Astrocyte (in vitro differentiated cells and primary cell): ENCODE measurements at regions not wholly inside any gene's neighbourhood (a gene's known extent, or its start where the extent isn't known, plus 50 kb on each side); places are given as distances from the start of the nearest gene placed in this dataset.

Source experiments
- DNase-seq: peaks from one replicate; pipeline ENCODE4 v3.0.0-alpha.2; 2010; ENCODE audit warnings: low read depth
- FAIRE-seq: peaks from 2 replicates; lab custom pipeline; 2011; peaks lifted over from hg19 to GRCh38; lab: Jason Lieb, UNC
- H2AFZ ChIP-seq: 2 replicates; pipeline ENCODE4 v1.6.0; 2012; ENCODE audit warnings: low read depth, low read length, inconsistent platforms
- H3K27ac ChIP-seq: 2 replicates; pipeline ENCODE4 v1.5.1; 2011; ENCODE audit warnings: low read depth, low read length, inconsistent platforms
- H3K27me3 ChIP-seq: 2 replicates; pipeline ENCODE4 v1.6.0; 2011; ENCODE audit warnings: low read length, inconsistent platforms; ENCODE audit not compliant: insufficient read depth
- H3K36me3 ChIP-seq: 2 replicates; pipeline ENCODE4 v1.5.1; 2011; ENCODE audit warnings: low read length, inconsistent platforms; ENCODE audit not compliant: insufficient read depth
- H3K4me1 ChIP-seq: 2 replicates; pipeline ENCODE4 v1.5.1; 2011; ENCODE audit warnings: low read length, inconsistent platforms; ENCODE audit not compliant: insufficient read depth
- H3K4me2 ChIP-seq: 2 replicates; pipeline ENCODE4 v1.6.0; 2012; ENCODE audit warnings: low read length, inconsistent platforms
- H3K4me3 ChIP-seq: 2 replicates; pipeline ENCODE4 v1.5.1; 2011; ENCODE audit warnings: low read depth, mild to moderate bottlenecking, low read length, inconsistent platforms; ENCODE audit not compliant: insufficient read depth
- H3K79me2 ChIP-seq: 2 replicates; pipeline ENCODE4 v1.6.0; 2012; ENCODE audit warnings: mild to moderate bottlenecking, low read length, inconsistent platforms; ENCODE audit not compliant: insufficient read depth
- H3K9ac ChIP-seq: 2 replicates; pipeline ENCODE4 v1.6.0; 2012; ENCODE audit warnings: mild to moderate bottlenecking, low read length, inconsistent platforms
- H3K9me3 ChIP-seq: 2 replicates; pipeline ENCODE4 v1.5.1; 2012; ENCODE audit warnings: low read depth, mild to moderate bottlenecking, low read length, inconsistent platforms; ENCODE audit not compliant: insufficient read depth
- H4K20me1 ChIP-seq: 2 replicates; pipeline ENCODE4 v1.6.0; 2012; ENCODE audit warnings: low read length, inconsistent platforms; ENCODE audit not compliant: insufficient read depth
- H3K27ac Mint-ChIP-seq: one replicate; pipeline ENCODE4 v1.8.0; 2021; ENCODE audit warnings: mild to moderate bottlenecking, mixed read lengths; ENCODE audit not compliant: unreplicated experiment
- H3K27me3 Mint-ChIP-seq: one replicate; pipeline ENCODE4 v1.8.0; 2021; ENCODE audit warnings: low read depth, mixed read lengths; ENCODE audit not compliant: unreplicated experiment
- H3K36me3 Mint-ChIP-seq: one replicate; pipeline ENCODE4 v1.8.0; 2021; ENCODE audit warnings: low read depth, mixed read lengths; ENCODE audit not compliant: unreplicated experiment
- H3K4me1 Mint-ChIP-seq: one replicate; pipeline ENCODE4 v1.8.0; 2021; ENCODE audit warnings: low read depth, mixed read lengths; ENCODE audit not compliant: unreplicated experiment
- H3K4me3 Mint-ChIP-seq: one replicate; pipeline ENCODE4 v1.8.0; 2021; ENCODE audit warnings: mild to moderate bottlenecking, moderate library complexity, mixed read lengths; ENCODE audit not compliant: unreplicated experiment
- H3K9me3 Mint-ChIP-seq: one replicate; pipeline ENCODE4 v1.8.0; 2021; ENCODE audit warnings: mild to moderate bottlenecking, mixed read lengths; ENCODE audit not compliant: unreplicated experiment
- EZH2 ChIP-seq: IDR thresholded peaks from 2 replicates; pipeline ENCODE4 v1.6.1; 2012; ENCODE audit warnings: mild to moderate bottlenecking, low read length, inconsistent platforms; ENCODE audit not compliant: insufficient read depth
- TF ChIP-seq, protein P1 (sequence below): IDR thresholded peaks from 2 replicates; pipeline ENCODE4 v1.5.1; 2011; ENCODE audit warnings: low read depth, mild to moderate bottlenecking, inconsistent platforms, low read length, moderate library complexity; ENCODE audit not compliant: insufficient read depth

DNA sequence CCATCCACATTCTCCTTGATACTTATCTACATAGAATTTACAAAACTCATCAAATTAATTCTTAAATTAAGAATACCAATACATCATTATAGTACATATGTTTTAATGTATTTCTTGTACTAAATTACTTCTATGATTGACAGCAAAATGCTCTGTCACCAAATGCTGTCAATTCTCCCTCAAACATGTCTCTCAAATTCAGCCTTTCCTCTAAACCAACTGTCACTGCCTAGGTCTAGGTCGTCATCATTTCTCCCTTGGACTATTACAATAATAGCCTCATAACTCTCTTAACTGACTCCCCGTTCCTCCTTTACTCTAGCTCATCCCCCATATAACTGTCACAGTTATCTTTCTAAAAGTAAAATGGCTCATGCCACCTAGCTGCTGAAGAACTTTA lies 279.7 kb upstream of the FSTL5 start:
- TF ChIP-seq, protein P1, sequence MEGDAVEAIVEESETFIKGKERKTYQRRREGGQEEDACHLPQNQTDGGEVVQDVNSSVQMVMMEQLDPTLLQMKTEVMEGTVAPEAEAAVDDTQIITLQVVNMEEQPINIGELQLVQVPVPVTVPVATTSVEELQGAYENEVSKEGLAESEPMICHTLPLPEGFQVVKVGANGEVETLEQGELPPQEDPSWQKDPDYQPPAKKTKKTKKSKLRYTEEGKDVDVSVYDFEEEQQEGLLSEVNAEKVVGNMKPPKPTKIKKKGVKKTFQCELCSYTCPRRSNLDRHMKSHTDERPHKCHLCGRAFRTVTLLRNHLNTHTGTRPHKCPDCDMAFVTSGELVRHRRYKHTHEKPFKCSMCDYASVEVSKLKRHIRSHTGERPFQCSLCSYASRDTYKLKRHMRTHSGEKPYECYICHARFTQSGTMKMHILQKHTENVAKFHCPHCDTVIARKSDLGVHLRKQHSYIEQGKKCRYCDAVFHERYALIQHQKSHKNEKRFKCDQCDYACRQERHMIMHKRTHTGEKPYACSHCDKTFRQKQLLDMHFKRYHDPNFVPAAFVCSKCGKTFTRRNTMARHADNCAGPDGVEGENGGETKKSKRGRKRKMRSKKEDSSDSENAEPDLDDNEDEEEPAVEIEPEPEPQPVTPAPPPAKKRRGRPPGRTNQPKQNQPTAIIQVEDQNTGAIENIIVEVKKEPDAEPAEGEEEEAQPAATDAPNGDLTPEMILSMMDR: no peak
- Histone ChIP-seq H3K27me3 (no peaks in the 10 kb centered on the region), H3K9me3 (no peaks in the 10 kb centered on the region), H3K36me3 (no peaks in the 10 kb centered on the region), H4K20me1 (no peaks in the 10 kb centered on the region), H3K27ac (no peak overlapping the region), H3K4me3 (no peak overlapping the region), H3K9ac (no peak overlapping the region), H3K4me2 (no peak overlapping the region), H2AFZ (no peak overlapping the region), H3K79me2 (no peaks in the 10 kb centered on the region), H3K4me1 (no peaks in the 10 kb centered on the region)
- Mint-ChIP-seq H3K27me3 (no peaks in the 10 kb centered on the region), H3K4me1 (no peaks in the 10 kb centered on the region), H3K36me3 (no peaks in the 10 kb centered on the region), H3K27ac (no peak overlapping the region), H3K9me3 (no peaks in the 10 kb centered on the region), H3K4me3 (no peak overlapping the region)
- DNase-seq (no peak), FAIRE-seq (no peak)

DNA sequence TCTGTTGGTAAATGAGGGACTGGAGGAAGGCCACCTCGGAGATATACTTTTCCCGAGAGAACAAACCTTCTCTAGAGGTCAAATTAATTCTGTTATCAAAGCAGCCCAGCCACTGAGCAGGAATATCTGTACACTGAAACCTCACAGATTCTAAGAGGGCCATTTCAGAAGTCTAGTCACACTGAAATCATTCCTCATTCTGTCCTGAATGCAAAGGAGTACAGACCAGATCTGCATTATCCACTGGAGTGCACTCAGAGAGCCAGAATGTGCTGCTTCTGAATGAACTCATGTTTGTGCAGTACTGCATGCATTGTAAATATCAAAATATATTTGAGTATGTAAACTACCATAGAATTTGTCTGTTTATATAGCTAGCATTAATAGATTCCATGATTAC lies 278.3 kb upstream of the FSTL5 start:
- H3K9me3 Mint-ChIP-seq: no peaks in the 10 kb centered on the region
- H3K4me1 Mint-ChIP-seq: no peaks in the 10 kb centered on the region
- TF ChIP-seq EZH2: no peak
- TF ChIP-seq, protein P1: no peak
- no peaks in the 10 kb centered on the region for H3K27me3 ChIP-seq
- no peaks in the 10 kb centered on the region for H3K27me3 Mint-ChIP-seq
- FAIRE-seq: no peak
- no peaks in the 10 kb centered on the region for H3K79me2 ChIP-seq
- H3K36me3 ChIP-seq: no peaks in the 10 kb centered on the region
- no peak overlapping the region for H3K27ac ChIP-seq
- H3K27ac Mint-ChIP-seq: no peak overlapping the region
- H3K4me1 ChIP-seq: no peaks in the 10 kb centered on the region
- DNase-seq: no peak
- no peaks in the 10 kb centered on the region for H3K36me3 Mint-ChIP-seq
- H3K9ac ChIP-seq: no peak overlapping the region
- no peaks in the 10 kb centered on the region for H4K20me1 ChIP-seq
- no peak overlapping the region for H3K4me3 Mint-ChIP-seq
- H3K4me3 ChIP-seq: no peak overlapping the region
- no peak overlapping the region for H3K4me2 ChIP-seq
- no peak overlapping the region for H2AFZ ChIP-seq
- H3K9me3 ChIP-seq: no peaks in the 10 kb centered on the region

DNA sequence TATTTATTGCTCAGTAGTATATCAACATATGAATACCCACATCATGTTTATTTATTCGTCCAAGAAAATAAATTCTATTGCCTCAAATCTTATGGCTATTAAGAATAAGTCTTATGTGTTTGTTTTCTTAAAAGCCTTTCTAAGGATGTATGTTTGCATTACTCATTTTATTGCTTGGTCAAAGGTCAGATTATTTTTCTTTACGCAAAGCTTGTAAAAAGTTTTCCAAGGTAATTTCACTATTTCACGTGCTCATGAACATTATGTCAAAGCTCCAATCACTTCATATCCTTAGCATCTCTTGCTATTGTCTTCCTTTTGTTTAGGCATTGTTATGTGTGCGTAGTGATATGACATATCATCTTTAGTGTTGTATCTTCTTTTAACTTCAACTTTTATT lies 258.5 kb upstream of the FSTL5 start:
- Histone ChIP-seq H3K27me3 (no peaks in the 10 kb centered on the region), H3K27ac (no peak overlapping the region)

More for the DNA sequence above, 258.5 kb upstream of the FSTL5 start:
- no peaks in the 10 kb centered on the region for H3K79me2 ChIP-seq
- no peaks in the 10 kb centered on the region for H3K36me3 Mint-ChIP-seq
- H3K4me1 ChIP-seq: no peaks in the 10 kb centered on the region
- H3K4me3 Mint-ChIP-seq: no peak overlapping the region
- FAIRE-seq (no peak), DNase-seq (no peak)
- H3K4me2 ChIP-seq: no peak overlapping the region
- H3K4me3 ChIP-seq: no peak overlapping the region
- no peaks in the 10 kb centered on the region for H3K36me3 ChIP-seq
- H3K9me3 Mint-ChIP-seq: no peaks in the 10 kb centered on the region
- no peaks in the 10 kb centered on the region for H3K27me3 Mint-ChIP-seq
- no peak overlapping the region for H2AFZ ChIP-seq
- H3K27ac Mint-ChIP-seq: no peak overlapping the region
- no peaks in the 10 kb centered on the region for H4K20me1 ChIP-seq
- no peaks in the 10 kb centered on the region for H3K9me3 ChIP-seq
- no peaks in the 10 kb centered on the region for H3K4me1 Mint-ChIP-seq
- TF ChIP-seq EZH2: no peak
- TF ChIP-seq, protein P1: no peak
- H3K9ac ChIP-seq: no peak overlapping the region
